ENCODE measurements at regions not wholly inside any gene's neighbourhood (a gene's known extent, or its start where the extent isn't known, plus 50 kb on each side); places are given as distances from the start of the nearest gene placed in this dataset.

- no peak for TF ChIP-seq CTCF (conservative IDR thresholded peaks at IDR 0.05 in 1 of 2, IDR thresholded peaks at IDR 0.05 in 1 of 2; ENCODE audit: extremely low read depth in 1 of 2, insufficient read depth in 1 of 2, low read depth in 1 of 2, low read length in 2 of 2)
- TF ChIP-seq EZH2 (IDR thresholded peaks at IDR 0.05; ENCODE audit: borderline replicate concordance, low read length) = no peak
These were observed 909.6 kb downstream of the DSC3 start for GRCh38 chr18:30132959-30133358.

Data from mammary epithelial cell (primary cell).